ENCODE measurements at regions not wholly inside any gene's neighbourhood (a gene's known extent, or its start where the extent isn't known, plus 50 kb on each side); places are given as distances from the start of the nearest gene placed in this dataset.

DNA sequence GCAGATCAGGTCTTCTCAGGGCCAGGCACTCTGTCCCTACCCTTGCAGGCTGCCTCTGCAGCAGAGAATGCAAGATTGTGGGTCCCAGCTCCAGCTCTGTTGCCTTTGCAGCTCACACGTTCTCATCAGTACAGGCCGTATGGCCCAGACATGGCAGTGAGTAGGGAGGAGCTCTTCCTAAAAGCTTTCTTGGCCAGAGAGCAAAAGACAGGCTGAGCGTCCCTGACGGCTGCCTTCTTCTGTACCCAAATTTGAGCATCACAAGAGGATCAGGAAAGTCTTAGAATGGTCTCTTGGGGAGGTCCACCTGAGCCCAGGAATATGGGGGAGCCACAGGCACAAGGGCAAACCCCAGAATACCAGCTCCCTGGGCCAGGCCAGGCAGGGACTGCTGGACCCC lies 266.3 kb upstream of the ZMIZ1 start:
- DNase-seq (ENCODE audit: low spot score): no peak

- no peak for DNase-seq (ENCODE audit: low spot score)
Observed at GRCh38 chr10:78802866-78803265, 265.9 kb upstream of the ZMIZ1 start.

DNA sequence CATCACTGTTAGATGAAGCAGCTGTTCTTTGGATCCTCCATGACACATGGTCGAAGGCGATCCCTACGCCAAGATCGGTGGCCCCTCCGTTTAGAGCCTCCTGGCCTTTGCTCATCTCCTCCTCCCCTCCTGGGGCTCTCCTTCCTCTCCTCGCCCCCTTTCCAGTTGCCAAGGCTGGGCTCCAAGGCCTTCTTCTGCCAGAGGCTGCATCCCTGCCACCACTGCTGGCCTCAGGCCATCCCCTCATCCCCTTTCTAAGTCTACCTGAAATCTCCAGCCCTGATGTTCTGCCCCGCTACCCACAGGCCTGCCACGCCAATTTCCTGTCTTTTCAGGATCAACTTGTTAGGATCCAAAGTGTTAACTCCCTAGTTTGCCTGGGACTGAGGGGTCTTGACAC lies 265.1 kb upstream of the ZMIZ1 start:
- no peak for DNase-seq (ENCODE audit: low spot score)

DNA sequence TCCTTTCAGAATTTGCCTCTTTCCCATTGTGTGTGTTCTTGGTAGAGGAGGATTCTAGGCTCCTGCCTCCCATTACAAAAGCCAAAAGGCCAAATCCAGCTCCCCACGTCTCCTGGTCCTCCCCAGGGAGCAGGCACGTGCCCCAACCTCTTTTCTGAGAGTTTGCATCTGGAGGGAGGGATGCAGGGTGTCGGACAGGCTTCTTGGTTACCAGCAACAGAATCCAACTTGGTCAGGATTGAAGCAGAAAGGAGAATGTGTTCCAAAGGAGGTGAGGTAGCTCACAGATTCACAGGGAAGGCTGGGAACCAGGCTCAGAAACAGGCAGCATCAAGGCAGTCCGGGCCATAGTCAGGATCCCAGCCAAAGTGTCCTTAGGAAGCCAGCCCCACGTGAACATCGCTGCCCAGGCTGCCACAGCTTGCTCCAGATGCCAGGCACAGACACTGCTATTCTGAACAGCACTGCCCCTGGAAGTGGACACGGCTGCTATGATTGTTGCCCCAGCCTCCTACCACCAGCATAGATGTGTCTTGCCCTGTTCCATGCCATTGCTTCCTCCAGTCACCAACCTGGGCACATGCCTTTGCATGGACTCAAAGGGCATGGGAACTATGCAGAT lies 264.2 kb upstream of the ZMIZ1 start:
- DNase-seq (ENCODE audit: low spot score): no peak

DNA sequence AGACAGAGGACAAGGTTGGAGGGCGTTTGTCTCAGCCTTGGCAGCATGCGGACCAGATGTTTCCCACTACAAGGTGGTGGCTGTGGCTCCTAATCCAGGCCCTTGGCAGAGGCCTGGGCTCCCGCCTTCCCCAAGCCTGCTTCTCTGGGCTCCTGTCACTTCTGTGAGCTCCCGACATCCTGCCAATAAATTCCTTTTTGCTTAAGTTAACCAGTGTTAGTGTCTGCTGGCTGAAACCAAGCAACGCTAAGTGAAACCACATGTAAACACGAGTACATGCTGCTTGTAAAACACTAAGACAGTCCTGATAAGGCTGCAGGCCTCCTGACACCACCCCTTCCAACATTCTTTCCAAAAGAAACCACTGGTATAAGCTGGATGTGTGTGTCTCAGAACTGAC lies 263.6 kb upstream of the ZMIZ1 start:
- no peak for DNase-seq (ENCODE audit: low spot score)

DNA sequence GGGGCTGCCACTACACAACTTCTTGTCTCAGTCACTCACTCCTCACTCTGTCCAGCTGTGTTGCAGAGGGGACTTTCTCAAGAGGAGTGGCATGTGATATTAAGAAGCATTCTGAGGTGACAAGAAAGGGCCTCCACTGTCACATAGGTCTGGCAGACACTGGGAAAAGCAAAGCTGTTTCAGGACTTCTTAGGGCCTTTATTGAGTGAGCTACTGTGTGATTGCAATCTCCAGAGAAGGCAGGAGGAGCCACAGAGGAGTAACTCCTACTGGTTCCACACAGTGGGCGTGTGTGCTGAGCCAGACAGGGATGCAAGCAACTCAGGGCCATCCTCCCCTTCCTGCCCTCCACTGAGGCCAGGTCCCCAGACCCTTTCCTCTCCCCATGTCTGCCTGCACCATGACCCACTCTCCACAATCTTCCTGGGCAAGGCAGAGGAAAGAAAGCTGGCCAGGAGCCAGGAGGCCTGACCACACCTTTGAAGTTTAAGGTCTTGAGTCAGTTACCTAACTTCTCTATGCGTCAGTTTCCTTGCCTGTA lies 262.0 kb upstream of the ZMIZ1 start:
- no peak for DNase-seq (ENCODE audit: low spot score)

DNA sequence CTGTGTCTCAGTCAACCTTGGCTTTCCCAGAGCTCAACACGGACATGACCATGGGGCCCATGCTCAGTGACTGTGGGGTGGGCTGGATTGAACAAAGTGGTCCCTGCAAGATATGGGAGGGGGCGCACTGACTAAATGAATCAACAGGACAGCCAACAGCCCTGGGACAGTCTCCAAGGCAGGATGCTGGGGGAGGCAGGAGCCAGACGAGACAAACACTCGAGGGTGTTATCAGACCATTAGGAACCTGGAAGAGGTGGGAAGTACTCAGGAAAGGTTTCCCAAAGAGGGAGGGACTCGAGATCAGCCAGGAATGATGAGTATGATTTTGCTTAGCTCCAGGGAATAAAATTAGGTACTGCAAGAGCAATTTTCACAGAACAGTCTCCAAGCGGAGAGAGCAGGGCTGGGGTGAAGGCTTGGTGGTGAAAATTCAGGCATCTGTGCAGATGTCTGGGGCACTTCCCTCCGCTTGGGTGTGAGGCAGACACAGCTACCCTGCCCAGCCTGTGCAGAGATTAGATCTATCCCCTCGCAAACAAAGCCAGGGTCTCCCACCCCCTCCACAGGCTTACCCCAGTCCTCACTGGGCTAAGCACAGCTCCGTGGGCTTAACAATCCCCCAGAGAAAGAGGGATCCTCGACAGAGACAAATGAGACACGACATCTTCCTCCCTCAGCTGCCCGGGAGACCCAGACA lies 261.1 kb upstream of the ZMIZ1 start:
- DNase-seq (ENCODE audit: low spot score): no peak

DNA sequence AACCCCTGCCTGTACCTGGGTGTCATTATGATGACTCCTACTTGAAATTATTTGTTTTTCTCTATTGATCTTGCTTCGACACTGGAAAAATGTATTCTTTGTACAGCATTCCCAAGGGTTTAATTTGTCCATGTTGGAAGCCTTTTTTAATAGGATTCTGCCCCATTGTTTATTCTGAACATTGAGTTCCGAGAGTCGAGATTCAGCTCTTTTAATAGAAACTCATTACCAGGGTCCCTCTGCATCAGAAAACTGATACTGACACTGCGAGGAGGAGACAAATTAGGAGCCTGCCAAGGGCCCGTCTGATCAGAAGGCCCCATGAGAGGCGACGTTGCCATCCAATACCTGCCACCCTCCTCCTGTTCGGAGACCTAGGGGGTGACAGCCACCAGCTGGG lies 260.5 kb upstream of the ZMIZ1 start:
- no peak for DNase-seq (ENCODE audit: low spot score)

GRCh38 chr10:78808736-78809367 lies 259.9 kb upstream of the ZMIZ1 start:
- no peak for DNase-seq (ENCODE audit: low spot score)

- DNase-seq (ENCODE audit: low spot score): no peak
Observed at GRCh38 chr10:78811174-78811573, 257.6 kb upstream of the ZMIZ1 start.

- DNase-seq (ENCODE audit: low spot score): no peak
Observed at GRCh38 chr10:78812571-78813318, 256.0 kb upstream of the ZMIZ1 start.

DNA sequence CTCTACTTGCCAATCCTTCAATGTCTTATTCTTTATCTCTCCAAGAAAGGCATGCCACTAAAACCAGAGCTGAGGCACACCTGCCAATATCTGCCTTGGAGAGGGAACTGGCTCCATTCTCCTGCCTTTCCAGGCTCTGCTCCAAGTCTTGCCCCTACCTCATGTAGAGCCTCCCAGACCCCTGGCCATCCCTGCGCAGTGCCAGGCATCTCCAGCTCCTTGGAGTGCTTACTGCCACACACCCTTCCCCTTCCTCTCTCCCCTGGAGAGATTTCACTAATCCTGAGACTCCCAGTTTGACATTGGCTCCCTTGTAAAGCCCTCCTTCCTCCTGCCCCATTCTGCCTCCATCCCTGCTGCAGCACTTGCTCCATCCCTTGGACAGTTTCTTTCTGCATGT lies 255.2 kb upstream of the ZMIZ1 start:
- DNase-seq (ENCODE audit: low spot score): no peak

DNA sequence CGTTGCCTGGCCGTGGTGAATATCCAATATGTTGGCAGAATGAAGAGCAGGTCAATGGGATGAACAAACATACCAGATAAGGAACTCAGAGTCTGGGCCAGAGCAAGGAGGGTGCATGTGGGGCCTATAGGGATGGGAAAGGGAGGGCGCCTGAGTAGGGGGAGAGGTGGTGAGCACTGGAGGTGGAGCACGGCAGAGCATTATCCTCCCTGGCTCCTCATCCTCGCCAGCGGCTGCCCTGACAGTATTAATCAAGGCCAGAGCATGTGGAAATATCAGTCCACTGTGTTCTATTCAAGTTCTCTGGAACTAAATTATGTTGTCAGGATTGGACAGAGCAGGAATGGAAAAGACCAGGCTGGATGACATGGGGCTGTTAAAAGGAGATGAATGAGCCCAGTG lies 254.8 kb upstream of the ZMIZ1 start:
- DNase-seq (ENCODE audit: low spot score): no peak

- DNase-seq (ENCODE audit: low spot score): no peak
Observed at GRCh38 chr10:78814407-78814806, 254.4 kb upstream of the ZMIZ1 start.

DNA sequence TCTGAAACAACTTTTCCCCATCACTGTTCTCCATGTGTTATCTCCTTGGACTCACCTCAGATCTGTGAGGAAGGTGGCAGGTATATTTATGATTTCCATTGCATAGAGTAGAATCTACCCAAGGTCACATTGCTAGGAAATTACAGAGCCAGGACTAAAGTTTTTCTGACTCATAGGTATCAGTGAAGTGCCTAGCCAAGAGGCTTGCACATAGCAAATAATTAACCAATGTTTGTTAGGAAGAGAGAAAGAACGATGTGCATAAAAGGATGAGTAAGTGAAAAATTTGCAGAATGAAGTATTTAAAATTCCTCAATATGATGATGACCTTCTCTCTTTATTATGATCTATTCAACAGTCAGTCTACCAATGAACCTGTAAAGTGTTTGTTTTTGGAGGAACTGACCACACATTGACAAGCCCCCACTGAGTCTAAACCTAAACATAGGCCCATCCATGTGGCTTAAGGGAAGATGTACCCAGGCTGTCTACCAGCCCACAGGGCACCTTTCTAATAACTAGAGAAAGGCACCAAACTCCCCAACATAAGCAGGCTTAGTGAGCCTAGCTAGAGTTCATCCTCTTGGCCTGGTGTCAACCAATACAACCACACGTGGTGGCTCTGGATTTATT lies 252.9 kb upstream of the ZMIZ1 start:
- DNase-seq (ENCODE audit: low spot score): no peak

- DNase-seq (ENCODE audit: low spot score): no peak
Observed at GRCh38 chr10:78817361-78817760, 251.4 kb upstream of the ZMIZ1 start.

DNA sequence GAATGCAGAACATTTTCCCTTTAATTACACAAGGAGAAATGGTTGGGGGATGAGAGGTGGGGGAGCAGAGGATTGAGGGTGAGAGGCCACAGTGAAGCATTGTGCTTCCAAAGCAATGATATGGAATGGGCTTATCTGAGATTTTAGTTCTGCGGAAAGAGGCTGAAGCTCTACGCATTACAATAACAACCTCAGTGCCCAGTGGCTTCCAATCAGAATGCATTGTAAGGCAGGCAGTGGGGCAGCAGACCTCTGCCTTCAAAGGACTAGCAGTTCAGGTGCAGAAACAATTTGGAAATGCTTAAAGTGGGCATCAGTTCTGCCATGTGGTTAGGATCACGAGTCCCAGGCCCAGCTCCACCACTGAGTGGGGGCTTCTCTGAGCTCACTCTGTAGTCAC lies 251.0 kb upstream of the ZMIZ1 start:
- DNase-seq (ENCODE audit: low spot score): no peak

DNA sequence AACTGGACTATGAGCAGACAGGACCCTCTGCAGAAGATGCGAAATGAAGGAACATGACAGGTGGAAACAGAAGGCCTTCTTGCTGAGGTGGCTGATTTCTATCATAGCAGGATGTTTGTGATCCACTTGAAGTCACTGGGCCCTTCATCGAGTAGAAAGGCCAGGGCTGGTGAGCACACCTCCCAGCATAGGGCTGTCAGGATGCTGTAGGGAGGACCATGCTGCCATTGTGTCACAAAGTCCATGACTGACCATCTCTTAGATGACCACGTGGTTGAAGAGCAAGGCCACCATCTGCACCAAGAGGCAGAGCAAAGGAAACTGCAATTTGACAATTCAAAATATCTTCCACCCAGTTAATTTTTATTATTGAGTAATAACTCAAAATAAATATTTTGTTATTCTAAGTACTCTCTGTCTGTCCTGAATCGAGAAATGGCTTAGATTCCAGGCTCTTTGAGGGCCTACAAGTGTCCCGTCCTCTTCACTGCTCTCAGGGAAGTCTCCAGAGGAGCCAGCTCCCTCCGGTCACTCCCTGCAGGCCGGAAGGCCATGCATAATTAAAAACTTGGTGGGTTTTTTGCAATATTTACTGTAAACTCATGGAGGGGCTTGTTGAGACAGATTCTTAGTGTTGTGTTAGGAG lies 249.3 kb upstream of the ZMIZ1 start:
- no peak for DNase-seq (ENCODE audit: low spot score)

GRCh38 chr10:78820007-78820362 lies 248.8 kb upstream of the ZMIZ1 start:
- no peak for DNase-seq (ENCODE audit: low spot score)

GRCh38 chr10:78821052-78821451 lies 247.7 kb upstream of the ZMIZ1 start:
- no peak for DNase-seq (ENCODE audit: low spot score)

DNA sequence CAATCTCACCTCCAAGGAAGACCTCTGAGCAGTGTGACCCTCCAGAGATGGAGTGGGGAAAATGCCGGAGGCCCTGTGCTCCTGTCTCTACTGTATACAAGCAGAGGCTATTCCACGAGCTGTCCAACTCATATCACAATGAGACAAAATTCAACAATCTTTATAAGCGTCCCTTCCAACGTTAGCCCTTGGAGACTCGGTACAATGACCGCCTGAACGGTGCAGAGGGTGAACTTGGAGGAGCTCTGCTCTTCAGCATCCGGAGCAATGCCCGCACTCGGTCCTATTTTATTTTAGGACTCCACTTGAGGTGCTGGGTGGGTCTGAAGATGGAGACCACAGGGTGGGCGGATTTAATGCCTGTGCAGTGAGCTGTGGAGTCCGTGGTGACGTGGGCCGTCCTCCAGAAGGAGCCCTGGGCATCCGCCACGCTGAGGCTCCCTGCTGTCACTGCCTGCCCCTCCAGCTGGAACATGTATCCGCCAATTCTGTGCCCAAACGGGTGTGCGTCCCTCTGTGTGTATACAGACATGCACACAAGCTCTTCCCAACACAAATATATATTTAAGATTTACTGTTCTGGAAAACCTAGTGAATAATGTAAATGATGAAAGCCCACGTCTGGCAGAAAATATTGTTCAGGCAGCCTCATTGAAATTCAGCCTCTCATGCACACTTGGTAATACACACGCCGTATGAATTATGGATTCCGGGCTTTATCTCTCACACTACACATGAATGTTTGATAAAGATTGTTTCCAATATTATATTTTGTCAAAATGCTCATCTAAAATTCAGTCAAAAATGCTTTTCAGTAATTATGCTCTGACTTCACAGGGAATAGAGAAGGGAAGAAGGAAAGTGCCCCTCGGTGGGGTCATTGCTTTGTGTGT lies 239.9 kb upstream of the ZMIZ1 start:
- DNase-seq (ENCODE audit: low spot score): no peak
